ACHN (cell line): ENCODE measurements at regions not wholly inside any gene's neighbourhood (a gene's known extent, or its start where the extent isn't known, plus 50 kb on each side); places are given as distances from the start of the nearest gene placed in this dataset.
"Not testable (repeated sequence)": the region's sequence is repeated elsewhere in the genome, so short reads cannot be mapped to it uniquely, and the experiment has no call there.

Experiments used
- DNase-seq: peaks from one replicate; pipeline ENCODE4 v3.0.0-alpha.2; 2015
- in situ Hi-C: cut with HindIII; loops from 2 replicates; pipeline ENCODE4 v1.10.0; 2017; ENCODE audit warnings: low sequenced_read_pairs, low pct_ligation_motif_present, low pct_unique_long_range_greater_than_20kb

DNA sequence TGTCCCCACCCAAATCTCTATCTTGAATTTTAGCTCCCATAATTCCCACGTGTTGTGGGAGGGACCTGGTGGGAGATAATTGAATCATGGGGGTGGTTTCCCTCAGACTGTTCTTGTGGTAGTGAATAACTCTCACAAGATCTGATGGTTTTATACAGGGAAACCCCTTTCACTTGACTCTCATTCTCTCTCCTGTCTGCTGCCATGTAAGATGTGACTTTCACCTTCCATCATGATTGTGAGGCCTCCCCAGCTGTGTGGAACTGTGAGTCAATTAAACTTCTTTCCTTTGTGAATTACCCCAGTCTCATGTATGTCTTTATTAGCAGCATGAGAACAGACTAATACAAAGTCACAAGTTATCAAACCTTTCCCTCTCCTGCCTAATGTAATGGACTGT is 106.3 kb upstream of the CDK6 start:
- in situ Hi-C loops, DNase-seq: not testable (repeated sequence)

DNA sequence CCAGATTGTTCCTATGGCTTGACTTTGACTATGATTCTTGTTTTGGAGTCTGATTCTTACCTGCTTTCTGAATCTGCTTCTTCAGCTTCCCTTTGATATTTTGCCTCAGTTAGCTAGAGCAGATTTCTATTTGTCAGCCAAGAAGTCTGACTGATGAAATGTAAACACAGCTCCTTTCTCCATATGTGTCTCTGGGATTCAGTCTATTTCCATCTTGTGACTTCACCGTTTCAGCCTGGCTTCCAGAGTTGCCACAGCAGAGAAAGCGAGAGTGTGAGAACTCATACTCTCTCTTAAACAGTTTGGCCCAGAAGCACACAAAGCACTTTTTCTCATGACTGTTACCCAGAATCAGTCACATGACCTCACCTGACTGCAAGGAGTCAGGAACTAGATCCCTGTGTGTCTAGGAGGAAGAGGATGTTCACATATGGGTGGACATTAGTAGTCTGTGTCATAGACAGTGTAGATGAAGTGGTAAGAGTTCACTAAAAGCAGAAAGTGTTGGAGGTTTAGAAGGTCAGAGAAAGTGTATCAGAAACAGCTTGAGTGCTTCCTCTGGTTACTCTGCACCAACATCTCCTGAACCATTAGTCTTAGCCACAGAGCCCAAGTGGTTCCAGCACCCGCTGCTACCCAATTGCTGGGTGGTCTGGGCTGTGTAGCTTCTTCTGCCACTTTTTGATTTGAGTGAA is 103.4 kb upstream of the CDK6 start:
- DNase-seq = no peak
- in situ Hi-C loops = no loop called here

DNA sequence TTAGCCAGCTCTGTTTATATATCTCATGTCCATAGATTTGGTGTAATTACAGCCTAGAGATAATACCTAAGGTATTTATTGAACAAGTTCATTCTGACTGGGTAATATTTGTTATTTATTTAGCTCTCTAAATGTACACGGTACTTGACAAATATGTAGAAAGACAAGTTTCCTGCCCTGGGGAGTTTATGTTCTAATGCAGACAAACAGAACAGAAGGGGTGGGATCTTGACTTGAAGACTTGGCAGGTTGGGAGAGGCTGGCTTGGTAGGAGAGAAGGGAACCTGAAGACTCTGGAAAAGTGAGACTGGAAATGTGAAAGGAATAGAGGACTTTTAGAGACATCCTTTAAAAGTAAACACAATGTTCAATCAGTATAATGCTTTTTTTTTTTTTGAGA is 97.7 kb upstream of the CDK6 start:
- in situ Hi-C loops = no loop called here
- no peak for DNase-seq

DNA sequence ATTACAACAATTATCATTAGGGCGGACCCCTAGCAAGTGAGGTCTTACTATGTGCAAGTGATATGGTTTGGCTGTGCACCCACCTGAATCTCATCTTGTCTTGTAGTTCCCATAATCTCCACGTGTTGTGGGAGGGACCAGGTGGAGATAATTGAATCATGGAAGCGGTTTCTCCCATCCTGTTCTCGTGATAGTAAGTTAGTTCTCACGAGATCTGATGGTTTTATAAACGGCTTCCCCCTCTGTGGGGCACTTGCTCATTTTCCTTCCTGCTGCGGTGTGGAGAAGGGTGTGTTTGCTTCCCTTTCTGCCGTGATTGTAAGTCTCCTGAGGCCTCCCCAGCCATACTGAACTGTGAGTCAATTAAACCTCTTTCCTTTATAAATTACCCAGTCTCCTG is 96.1 kb upstream of the CDK6 start:
- in situ Hi-C loops = no loop called here
- DNase-seq = no peak

DNA sequence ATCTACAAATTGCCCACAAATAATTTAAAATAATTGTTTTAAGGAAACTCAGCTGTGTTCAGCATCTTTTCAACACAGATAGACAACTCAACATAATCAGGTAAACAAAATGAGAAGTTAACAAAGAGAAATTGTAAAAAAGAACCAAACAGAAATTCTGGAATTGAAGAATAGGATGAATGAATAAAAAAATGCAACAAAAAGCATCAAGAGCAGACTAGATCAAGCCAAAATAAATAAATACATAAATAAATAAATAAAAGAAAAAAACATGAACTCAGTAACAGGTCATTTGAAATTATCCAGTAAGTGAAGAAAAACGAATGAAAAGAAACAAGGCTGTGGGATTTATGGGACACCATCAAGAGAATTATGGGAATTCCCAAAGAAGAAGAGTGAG is 94.0 kb upstream of the CDK6 start:
- in situ Hi-C loops = no loop called here
- no peak for DNase-seq

DNA sequence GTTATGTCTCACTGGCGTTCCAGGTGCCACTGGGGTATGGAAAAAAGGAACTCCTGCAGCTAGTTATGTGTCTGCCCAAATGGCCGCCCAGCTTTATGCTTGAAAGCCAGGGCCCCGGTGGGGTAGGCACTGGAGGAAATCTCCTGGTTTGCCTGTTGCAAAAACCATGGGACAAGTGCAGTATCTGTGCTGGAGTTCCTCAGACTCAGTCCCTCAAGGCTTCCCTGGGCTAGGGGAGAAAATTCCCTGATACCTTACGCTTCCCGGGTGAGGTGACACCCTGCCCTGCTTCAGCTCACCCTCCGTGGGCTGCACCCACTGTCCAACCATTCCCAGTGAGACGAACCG is 90.3 kb upstream of the CDK6 start:
- in situ Hi-C loops = no loop called here
- DNase-seq = no peak

DNA sequence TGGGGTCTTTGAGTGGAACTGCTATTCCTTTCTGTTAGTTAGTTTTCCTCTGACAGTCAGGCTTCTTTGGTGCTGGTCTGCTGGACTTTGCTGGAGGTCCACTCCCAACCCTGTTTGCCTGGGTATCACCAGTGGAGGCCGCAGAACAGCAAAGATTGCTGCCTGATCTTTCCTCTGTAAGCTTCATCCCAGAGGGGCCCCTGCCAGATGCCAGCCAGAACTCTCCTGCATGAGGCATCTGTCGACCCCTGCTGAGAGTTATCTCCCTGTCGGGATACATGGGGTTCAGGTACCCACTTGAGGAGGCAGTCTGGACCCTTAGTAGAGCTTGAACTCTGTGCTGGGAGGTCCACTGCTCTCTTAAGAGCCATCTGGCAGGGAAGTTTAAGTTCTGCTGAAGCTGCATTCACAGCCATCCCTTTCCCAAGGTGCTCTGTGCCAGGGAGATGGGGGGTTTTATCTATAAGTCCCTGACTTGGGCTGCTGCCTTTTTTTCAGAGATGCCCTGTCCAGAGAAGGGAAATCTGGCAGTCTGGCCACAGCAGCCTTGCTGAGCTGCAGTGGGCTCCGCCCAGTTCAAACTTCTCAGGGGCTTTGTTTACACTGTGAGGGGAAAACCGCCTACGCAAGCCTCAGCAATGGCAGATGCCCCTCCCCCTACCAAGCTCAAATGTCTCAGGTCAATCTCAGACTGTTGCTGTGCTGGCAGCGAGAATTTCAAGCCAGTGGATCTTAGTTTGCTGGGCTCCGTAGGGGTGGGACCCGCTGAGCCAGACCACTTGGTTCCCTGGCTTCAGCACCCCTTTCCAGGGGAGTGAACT is 89.7 kb upstream of the CDK6 start:
- in situ Hi-C loops = no loop called here
- DNase-seq = no peak

DNA sequence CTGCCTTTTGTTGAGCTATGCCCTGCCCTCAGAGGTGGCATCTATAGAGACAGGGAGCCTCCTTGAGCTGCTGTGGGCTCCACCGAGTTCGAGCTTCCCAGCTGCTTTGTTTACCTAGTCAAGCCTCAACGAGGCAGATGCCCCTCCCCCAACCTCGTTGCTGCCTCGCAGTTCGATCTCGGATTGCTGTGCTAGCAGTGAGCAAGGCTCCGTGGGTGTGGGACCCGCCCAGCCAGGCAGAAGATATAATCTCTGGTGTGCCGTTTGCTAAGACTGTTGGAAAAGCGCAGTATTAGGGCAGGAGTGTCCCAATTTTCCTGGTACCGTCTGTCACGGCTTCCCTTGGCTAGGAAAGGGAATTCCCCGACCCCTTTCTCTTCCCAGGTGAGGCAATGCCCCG is 88.4 kb upstream of the CDK6 start:
- DNase-seq = no peak
- in situ Hi-C loops = no loop called here

DNA sequence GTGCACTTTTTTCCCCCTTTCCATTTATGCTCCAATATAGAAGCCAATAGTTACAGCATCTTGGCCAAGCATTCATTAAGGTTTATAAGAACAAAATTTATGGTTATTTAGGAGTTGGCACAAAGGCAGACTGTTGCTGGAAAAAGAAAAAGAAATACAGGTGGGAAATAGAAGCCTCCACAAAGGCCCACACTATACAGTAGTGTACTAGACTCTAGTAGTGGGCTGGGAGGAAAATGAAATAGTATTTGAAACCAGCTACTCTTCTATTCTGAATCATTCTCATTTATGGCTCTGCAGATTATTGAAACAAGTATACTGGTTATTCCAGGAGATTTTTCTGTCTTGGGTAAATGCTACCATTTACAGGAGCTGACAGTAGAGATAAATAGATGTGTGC is 80.9 kb upstream of the CDK6 start:
- in situ Hi-C loops = no loop called here
- peak; percentile 9 for DNase-seq

DNA sequence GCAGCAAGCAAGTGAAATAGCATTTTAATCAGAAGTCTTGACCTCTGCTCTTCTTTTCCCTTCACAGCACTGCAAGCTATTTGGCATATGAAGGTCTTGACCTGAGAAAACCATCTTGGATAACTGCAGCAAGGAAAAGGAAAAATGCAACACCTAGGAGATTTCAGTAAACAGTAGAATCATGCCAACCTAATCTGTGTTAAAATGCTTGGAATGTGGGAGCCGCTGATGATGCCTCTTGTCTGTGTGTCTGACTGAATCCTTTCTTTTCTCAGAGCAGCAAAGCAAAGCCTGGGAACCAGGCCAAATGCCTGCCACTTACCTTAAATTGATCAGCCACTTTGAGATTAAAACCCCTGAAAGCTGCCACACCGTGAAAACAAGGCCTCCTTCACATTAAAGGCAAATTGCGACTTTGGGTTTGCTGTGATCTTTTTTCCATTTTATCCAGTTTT is 80.4 kb upstream of the CDK6 start:
- in situ Hi-C loops = no loop called here
- DNase-seq = peak; percentile 89

DNA sequence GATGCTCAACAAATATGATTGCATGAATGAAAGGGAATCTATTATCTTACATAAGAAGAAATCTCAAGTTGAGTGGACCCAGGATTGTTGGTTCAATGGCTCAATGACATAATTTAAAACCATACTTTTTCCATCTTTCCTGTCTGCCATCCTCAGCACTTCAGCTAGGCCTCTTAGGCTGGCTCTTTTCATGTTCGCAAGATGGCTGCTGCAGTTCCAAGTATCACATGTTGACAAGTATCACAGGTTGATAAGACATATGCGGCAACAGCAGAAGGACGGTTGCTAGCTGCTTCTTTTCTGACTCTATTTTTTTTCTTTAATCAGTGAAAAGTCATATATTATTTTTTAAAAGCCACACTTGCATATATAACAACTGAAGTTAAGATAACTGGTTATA is 79.0 kb upstream of the CDK6 start:
- in situ Hi-C loops = no loop called here
- no peak for DNase-seq

DNA sequence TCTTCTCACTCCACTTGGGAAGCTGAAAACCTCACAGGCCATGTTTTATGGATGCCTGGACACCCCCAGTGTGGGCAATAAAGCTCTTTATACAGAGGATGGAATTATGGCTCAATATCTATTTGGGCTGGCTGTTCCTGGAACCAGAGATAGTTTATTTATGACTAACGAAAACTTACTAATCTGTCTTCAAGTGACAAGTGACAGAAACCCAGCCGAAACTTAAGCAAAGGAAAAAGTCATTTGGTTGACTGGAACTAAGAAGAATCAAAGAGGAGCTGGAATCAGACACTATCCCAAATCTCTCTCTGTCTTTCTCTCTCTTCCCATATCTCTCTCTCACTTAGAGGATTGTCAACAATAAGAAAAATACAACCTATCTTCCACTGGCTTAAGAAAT is 78.3 kb upstream of the CDK6 start:
- no peak for DNase-seq
- in situ Hi-C loops = no loop called here

DNA sequence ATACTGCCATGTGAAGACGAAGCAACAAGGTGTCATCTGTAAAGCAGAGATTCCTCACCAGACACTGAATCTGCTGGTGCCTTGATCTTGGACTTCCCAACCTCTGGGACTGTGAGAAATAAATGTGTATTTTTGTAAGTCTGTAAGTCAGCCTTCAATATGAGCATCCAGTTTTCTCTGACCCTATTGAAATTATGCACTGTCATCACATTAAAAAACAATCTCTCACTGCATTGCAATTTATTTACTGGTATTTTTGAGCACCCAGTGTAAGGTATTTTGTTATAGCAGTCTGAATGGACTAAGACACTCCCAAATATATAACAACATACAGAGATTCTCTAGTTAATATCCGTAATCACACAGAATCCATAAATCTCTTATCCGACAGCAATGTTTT is 77.5 kb upstream of the CDK6 start:
- in situ Hi-C loops = no loop called here
- no peak for DNase-seq

DNA sequence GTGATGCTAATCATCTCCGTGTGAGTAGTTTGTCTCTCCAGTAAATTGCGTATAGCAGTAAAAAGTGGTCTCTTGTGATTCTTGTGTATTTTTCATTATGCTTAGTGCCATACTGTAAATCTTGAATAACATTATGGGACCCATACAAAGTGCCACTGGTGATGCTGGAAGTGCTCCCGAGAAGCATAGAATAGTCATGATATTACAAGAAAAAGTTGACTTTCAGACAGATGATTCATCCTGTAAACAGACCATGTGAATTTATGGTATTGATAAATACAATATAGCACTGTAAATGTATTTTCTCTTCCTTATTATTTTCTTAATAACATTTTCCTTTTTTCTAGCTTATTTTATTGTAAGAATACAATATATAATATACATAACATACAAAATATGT is 74.6 kb upstream of the CDK6 start:
- in situ Hi-C loops = no loop called here
- no peak for DNase-seq

DNA sequence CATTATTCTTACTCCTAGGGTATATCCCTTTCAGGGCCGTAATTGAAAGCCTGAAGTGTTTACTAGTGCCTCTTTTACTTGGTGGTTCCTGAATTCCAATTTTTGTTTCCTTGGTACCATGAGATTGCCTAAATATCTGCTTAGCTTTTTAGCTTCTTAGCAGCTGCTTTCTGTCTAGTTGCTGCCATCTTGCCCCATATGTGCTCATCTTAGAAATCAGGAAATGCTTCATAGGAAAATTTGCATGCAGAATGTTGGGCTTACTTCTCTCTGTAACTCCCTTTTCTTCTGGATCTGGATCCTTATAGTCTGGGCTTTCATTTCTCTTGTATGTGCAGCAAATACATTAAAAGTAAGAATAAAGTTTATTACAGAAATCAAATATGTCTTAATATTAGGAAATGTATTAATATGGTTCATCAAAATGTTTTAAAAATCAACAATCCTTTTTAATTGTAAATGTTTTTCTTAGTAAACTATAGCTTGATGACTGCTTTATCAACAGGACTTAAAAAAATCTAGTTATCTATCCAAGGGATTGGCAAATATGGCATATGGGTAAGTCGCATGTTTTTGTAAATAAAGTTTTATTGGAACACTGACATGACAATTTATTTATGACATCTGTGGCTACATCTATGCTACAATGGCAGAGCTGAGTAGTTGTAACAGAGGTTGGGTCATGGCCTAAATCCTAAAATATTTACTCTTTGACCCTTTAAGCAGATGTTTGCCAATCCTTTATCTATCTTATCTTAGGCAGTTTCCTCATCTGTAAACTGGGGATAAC is 73.5 kb upstream of the CDK6 start:
- no peak for DNase-seq
- in situ Hi-C loops = no loop called here

DNA sequence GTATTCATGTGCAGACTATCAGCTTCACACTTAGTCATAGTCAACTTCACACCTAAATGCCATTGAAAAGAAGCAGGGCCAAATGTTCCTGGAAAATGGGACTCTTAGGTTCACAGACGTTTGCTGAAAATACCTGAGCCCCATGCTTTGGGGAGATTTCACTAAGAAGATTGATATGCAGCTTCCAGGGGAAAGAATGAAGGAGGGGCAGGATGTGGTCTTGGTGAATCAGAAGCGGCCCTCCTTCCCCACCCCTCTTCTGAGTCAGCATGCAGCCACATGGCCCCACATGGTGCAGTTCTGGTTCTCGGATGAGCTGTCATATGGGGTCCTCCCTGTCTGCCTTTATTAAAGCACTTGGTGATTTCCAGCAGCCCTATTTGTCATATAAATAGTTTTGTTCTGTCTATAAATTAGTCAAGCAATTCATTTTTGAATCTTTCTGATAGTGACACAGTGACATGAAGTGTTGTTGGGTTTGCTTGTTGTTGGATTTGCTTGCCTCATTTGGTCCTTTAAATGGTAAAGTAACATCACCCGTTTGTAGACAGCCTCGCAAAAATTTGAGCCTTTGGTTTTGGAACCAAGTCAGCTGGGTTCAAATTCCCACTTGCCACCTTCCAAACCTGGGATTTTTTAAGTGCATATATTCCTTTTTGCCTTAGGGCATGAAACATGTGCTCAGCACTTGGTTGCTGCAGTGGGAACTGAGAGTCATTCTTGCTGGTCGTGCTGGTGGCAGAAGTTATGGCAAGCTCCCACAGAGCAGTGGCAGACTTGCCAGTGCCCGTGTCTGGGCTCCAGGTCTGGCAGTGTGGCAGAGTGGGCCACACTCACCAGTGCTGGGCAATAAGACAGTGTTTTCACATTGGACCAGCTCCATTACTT is 68.1 kb upstream of the CDK6 start:
- in situ Hi-C loops = no loop called here
- peak; percentile 95 for DNase-seq

DNA sequence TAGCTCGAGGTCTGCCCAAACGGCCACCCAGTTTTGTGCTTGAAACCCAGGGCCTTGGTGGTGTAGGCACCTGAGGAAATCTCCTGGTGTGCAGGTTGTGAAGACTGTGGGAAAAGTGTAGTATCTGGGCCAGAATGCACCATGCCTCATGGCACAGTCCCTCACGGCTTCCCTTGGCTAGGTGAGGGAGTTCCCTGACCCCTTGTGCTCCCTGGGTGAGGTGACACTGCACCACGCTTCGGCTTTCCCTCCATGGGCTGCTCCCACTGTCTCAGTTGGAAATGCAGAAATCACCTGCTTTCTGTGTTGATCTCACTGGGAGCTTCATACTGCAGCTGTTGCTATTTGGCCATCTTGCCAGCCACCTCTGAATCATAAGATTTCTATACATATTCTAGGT is 62.4 kb upstream of the CDK6 start:
- no peak for DNase-seq
- in situ Hi-C loops = no loop called here

DNA sequence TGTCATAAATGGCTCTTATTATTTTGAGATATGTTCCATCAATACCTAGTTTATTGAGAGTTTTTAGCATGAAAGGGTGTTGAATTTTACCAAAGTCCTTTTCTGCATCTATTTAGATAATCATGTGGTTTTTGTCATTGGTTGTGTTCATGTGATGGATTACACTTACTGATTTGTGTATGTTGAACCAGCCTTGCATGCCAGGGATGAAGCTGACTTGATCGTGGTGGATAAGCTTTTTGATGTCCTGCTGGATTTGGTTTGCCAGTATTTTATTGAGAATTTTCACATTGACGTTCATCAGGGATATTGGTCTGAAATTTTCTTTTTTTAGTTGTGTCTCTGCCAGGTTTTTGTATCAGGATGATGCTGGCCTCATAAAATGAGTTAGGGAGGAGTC is 58.5 kb upstream of the CDK6 start:
- DNase-seq, in situ Hi-C loops: not testable (repeated sequence)

DNA sequence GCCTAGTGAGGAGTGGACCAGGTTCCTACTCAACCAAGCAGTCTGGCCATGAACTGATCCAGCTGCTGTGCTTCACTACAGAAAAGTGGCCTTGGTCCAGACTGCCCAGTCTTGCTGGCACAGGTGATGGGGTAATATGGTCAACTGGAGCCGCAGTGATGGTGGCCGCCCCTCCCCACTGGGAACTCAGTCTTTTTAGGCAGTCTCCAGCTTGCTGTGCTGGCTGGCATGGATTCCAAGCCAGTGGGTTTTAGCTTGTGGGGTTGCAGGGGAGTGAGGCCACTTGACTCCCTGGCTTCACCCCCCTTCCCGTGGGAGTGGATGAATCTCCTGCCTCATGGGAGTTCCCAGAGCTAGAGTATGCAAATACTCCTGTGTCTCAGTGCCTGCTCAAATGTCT is 52.7 kb upstream of the CDK6 start:
- no peak for DNase-seq
- in situ Hi-C loops = no loop called here
